ENCODE measurements at regions not wholly inside any gene's neighbourhood (a gene's known extent, or its start where the extent isn't known, plus 50 kb on each side); places are given as distances from the start of the nearest gene placed in this dataset.

GRCh38 chr2:43051338-43051737 lies 175.1 kb downstream of the ZFP36L2 start:
- Histone ChIP-seq H3K9me3 (ENCODE audit: control insufficient read depth, insufficient read depth, low read length) (no peaks in the 10 kb centered on the region), H3K79me2 (ENCODE audit: control insufficient read depth, low read length) (no peaks in the 10 kb centered on the region), H3K4me2 (ENCODE audit: low read length) (no peak overlapping the region), H3K27me3 (ENCODE audit: control insufficient read depth, low read length) (peaks cover 60% of the 10 kb centered on the region), H4K20me1 (ENCODE audit: control insufficient read depth, insufficient read depth, low read depth, low read length) (no peaks in the 10 kb centered on the region), H3K4me1 (ENCODE audit: control insufficient read depth, low read length) (no peaks in the 10 kb centered on the region), H3K4me3 (ENCODE audit: low read length) (no peak overlapping the region), H3K9me2 (replicated peaks; ENCODE audit: control insufficient read depth, low read length) (no peaks in the 10 kb centered on the region), H3F3A (ENCODE audit: control insufficient read depth, insufficient read depth) (no peaks in the 10 kb centered on the region), H3K27ac (ENCODE audit: low read depth, low read length) (no peak overlapping the region), H3K36me3 (ENCODE audit: control insufficient read depth, low read length) (no peaks in the 10 kb centered on the region)
- no peak for TF ChIP-seq EZH2phosphoT487 (IDR thresholded peaks at IDR 0.05; ENCODE audit: borderline replicate concordance, low read length)
- TF ChIP-seq CTCF (IDR thresholded peaks at IDR 0.05; ENCODE audit: low read depth, low read length, poor library complexity, severe bottlenecking), result no peak

- Histone ChIP-seq H3K27me3 (ENCODE audit: control insufficient read depth, low read length) (peaks cover 55% of the 10 kb centered on the region), H3K4me2 (ENCODE audit: low read length) (no peak overlapping the region), H3K9me3 (ENCODE audit: control insufficient read depth, insufficient read depth, low read length) (no peaks in the 10 kb centered on the region), H4K20me1 (ENCODE audit: control insufficient read depth, insufficient read depth, low read depth, low read length) (no peaks in the 10 kb centered on the region), H3K36me3 (ENCODE audit: control insufficient read depth, low read length) (no peaks in the 10 kb centered on the region), H3K27ac (ENCODE audit: low read depth, low read length) (no peak overlapping the region), H3K4me3 (ENCODE audit: low read length) (no peak overlapping the region), H3K4me1 (ENCODE audit: control insufficient read depth, low read length) (no peaks in the 10 kb centered on the region), H3F3A (ENCODE audit: control insufficient read depth, insufficient read depth) (no peaks in the 10 kb centered on the region), H3K9me2 (replicated peaks; ENCODE audit: control insufficient read depth, low read length) (no peaks in the 10 kb centered on the region), H3K79me2 (ENCODE audit: control insufficient read depth, low read length) (no peaks in the 10 kb centered on the region)
- TF ChIP-seq CTCF (IDR thresholded peaks at IDR 0.05; ENCODE audit: low read depth, low read length, poor library complexity, severe bottlenecking) (no peak), EZH2phosphoT487 (IDR thresholded peaks at IDR 0.05; ENCODE audit: borderline replicate concordance, low read length) (no peak)
Observed at GRCh38 chr2:43050866-43051265, 175.5 kb downstream of the ZFP36L2 start.

- Histone ChIP-seq H3K9me3 (ENCODE audit: control insufficient read depth, insufficient read depth, low read length) (no peaks in the 10 kb centered on the region), H3K36me3 (ENCODE audit: control insufficient read depth, low read length) (no peaks in the 10 kb centered on the region), H3K4me3 (ENCODE audit: low read length) (no peak overlapping the region), H3K4me2 (ENCODE audit: low read length) (no peak overlapping the region), H3K79me2 (ENCODE audit: control insufficient read depth, low read length) (no peaks in the 10 kb centered on the region), H3K4me1 (ENCODE audit: control insufficient read depth, low read length) (no peaks in the 10 kb centered on the region), H3K9me2 (replicated peaks; ENCODE audit: control insufficient read depth, low read length) (no peaks in the 10 kb centered on the region), H3K27ac (ENCODE audit: low read depth, low read length) (no peak overlapping the region), H3F3A (ENCODE audit: control insufficient read depth, insufficient read depth) (no peaks in the 10 kb centered on the region), H3K27me3 (ENCODE audit: control insufficient read depth, low read length) (peaks cover 49% of the 10 kb centered on the region), H4K20me1 (ENCODE audit: control insufficient read depth, insufficient read depth, low read depth, low read length) (no peaks in the 10 kb centered on the region)
- no peak for TF ChIP-seq EZH2phosphoT487 (IDR thresholded peaks at IDR 0.05; ENCODE audit: borderline replicate concordance, low read length)
- TF ChIP-seq CTCF (IDR thresholded peaks at IDR 0.05; ENCODE audit: low read depth, low read length, poor library complexity, severe bottlenecking), result no peak
Observed at GRCh38 chr2:43049836-43050801, 176.3 kb downstream of the ZFP36L2 start.
